RWPE2 (cell line): ENCODE measurements at regions not wholly inside any gene's neighbourhood (a gene's known extent, or its start where the extent isn't known, plus 50 kb on each side); places are given as distances from the start of the nearest gene placed in this dataset.

Experiments
- ATAC-seq: fragments of 200-7000 bp; cut with Tn5 transposase; 3 replicates; pipeline ENCODE4 v1.9.1; 2021; ENCODE audit warnings: low read depth
- DNase-seq: peaks from one replicate; pipeline ENCODE4 v3.0.0-alpha.2; 2020; ENCODE audit warnings: low spot score
- H3K27ac ChIP-seq: fragments of 450-650 bp; 2 replicates; pipeline ENCODE4 v1.5.1; 2017; ENCODE audit warnings: mild to moderate bottlenecking; ENCODE audit not compliant: poor library complexity, severe bottlenecking
- H3K27me3 ChIP-seq: fragments of 250-450 bp; sonication (Bioruptor Pico); 2 replicates; pipeline ENCODE4 v1.5.1; 2021; ENCODE audit warnings: mild to moderate bottlenecking, moderate library complexity; ENCODE audit not compliant: insufficient read depth, poor library complexity, severe bottlenecking
- H3K36me3 ChIP-seq: fragments of 250-450 bp; sonication (Bioruptor Pico); 2 replicates; pipeline ENCODE4 v1.5.1; 2020; ENCODE audit warnings: low read depth, mild to moderate bottlenecking, moderate library complexity
- H3K4me1 ChIP-seq: fragments of 250-450 bp; sonication (Bioruptor Pico); 2 replicates; pipeline ENCODE4 v1.5.1; 2021; ENCODE audit warnings: mild to moderate bottlenecking, moderate library complexity; ENCODE audit not compliant: insufficient read depth, poor library complexity, severe bottlenecking
- H3K4me3 ChIP-seq: fragments of 250-450 bp; sonication (Bioruptor Pico); 2 replicates; pipeline ENCODE4 v1.5.1; 2021; ENCODE audit warnings: mild to moderate bottlenecking, moderate library complexity; ENCODE audit not compliant: severe bottlenecking
- H3K9me3 ChIP-seq: fragments of 250-450 bp; sonication (Bioruptor Pico); 2 replicates; pipeline ENCODE4 v1.5.1; 2021; ENCODE audit warnings: mild to moderate bottlenecking, moderate library complexity; ENCODE audit not compliant: severe bottlenecking
- CTCF ChIP-seq: fragments of 450-650 bp; IDR thresholded peaks from one replicate; pipeline ENCODE4 v1.5.1; 2017; ENCODE audit warnings: mild to moderate bottlenecking, moderate library complexity; ENCODE audit not compliant: poor library complexity, severe bottlenecking

- Histone ChIP-seq H3K27me3 (peaks cover 29% of the 10 kb centered on the region), H3K27ac (no peak overlapping the region), H3K36me3 (no peaks in the 10 kb centered on the region), H3K4me3 (no peak overlapping the region), H3K9me3 (no peaks in the 10 kb centered on the region), H3K4me1 (no peaks in the 10 kb centered on the region)
- DNase-seq (no peak), ATAC-seq (no peak)
- TF ChIP-seq CTCF = no peak
These were observed 154.9 kb upstream of the GDNF start for GRCh38 chr5:37994729-37995128.

- Histone ChIP-seq H3K4me1 (no peaks in the 10 kb centered on the region), H3K27ac (no peak overlapping the region), H3K9me3 (no peaks in the 10 kb centered on the region), H3K27me3 (peaks cover 36% of the 10 kb centered on the region), H3K4me3 (no peak overlapping the region), H3K36me3 (no peaks in the 10 kb centered on the region)
- DNase-seq (no peak), ATAC-seq (no peak)
- TF ChIP-seq CTCF = no peak
These were observed 151.8 kb upstream of the GDNF start for GRCh38 chr5:37991301-37992299.

GRCh38 chr5:37989884-37990283 is 150.0 kb upstream of the GDNF start:
- H3K36me3 ChIP-seq = no peaks in the 10 kb centered on the region
- H3K4me1 ChIP-seq = no peaks in the 10 kb centered on the region
- H3K4me3 ChIP-seq = no peak overlapping the region
- H3K27ac ChIP-seq = no peak overlapping the region
- no peak for TF ChIP-seq CTCF
- DNase-seq = no peak
- H3K9me3 ChIP-seq = no peaks in the 10 kb centered on the region
- ATAC-seq = no peak
- H3K27me3 ChIP-seq = peaks cover 28% of the 10 kb centered on the region

GRCh38 chr5:37988454-37989046 is 148.7 kb upstream of the GDNF start:
- ATAC-seq (no peak), DNase-seq (no peak)
- no peak for TF ChIP-seq CTCF
- no peak overlapping the region for H3K27ac ChIP-seq
- H3K27me3 ChIP-seq = peaks cover 20% of the 10 kb centered on the region
- no peaks in the 10 kb centered on the region for H3K9me3 ChIP-seq
- H3K36me3 ChIP-seq = no peaks in the 10 kb centered on the region
- H3K4me3 ChIP-seq = no peak overlapping the region
- no peaks in the 10 kb centered on the region for H3K4me1 ChIP-seq
